H9 (cell line): ENCODE measurements at regions not wholly inside any gene's neighbourhood (a gene's known extent, or its start where the extent isn't known, plus 50 kb on each side); places are given as distances from the start of the nearest gene placed in this dataset.

ENCODE experiments used
- DNase-seq: peaks from one replicate; pipeline ENCODE4 v3.0.0-alpha.2; 2017
- H2AFZ ChIP-seq: one replicate; pipeline ENCODE4 v1.6.1; 2013; ENCODE audit warnings: mild to moderate bottlenecking, low read length, control low read depth, moderate library complexity
- H2AK5ac ChIP-seq: 2 replicates; pipeline ENCODE4 v1.6.1; 2013; ENCODE audit warnings: low read length, control low read depth, mixed read lengths; ENCODE audit not compliant: insufficient read length
- H2BK120ac ChIP-seq: one replicate; pipeline ENCODE4 v1.6.1; 2013; ENCODE audit warnings: low read depth, mild to moderate bottlenecking, low read length, control low read depth, inconsistent platforms; ENCODE audit not compliant: poor library complexity, severe bottlenecking
- H2BK12ac ChIP-seq: 2 replicates; pipeline ENCODE4 v1.6.1; 2013; ENCODE audit warnings: low read length, control low read depth, mixed read lengths, low read depth; ENCODE audit not compliant: insufficient read length
- H2BK15ac ChIP-seq: 2 replicates; pipeline ENCODE4 v1.6.1; 2013; ENCODE audit warnings: low read depth, low read length, control low read depth
- H2BK20ac ChIP-seq: one replicate; pipeline ENCODE4 v1.6.1; 2013; ENCODE audit warnings: low read depth, mild to moderate bottlenecking, low read length, control low read depth, inconsistent platforms; ENCODE audit not compliant: poor library complexity, severe bottlenecking
- H2BK5ac ChIP-seq: 2 replicates; pipeline ENCODE4 v1.6.1; 2013; ENCODE audit warnings: low read length, control low read depth, mixed read lengths; ENCODE audit not compliant: insufficient read length
- H3K14ac ChIP-seq: 2 replicates; pipeline ENCODE4 v1.6.1; 2013; ENCODE audit warnings: low read length, control low read depth; ENCODE audit not compliant: insufficient read depth
- H3K18ac ChIP-seq: 2 replicates; pipeline ENCODE4 v1.6.1; 2013; ENCODE audit warnings: low read depth, mild to moderate bottlenecking, mixed read lengths, low read length, control low read depth; ENCODE audit not compliant: insufficient read length
- H3K23ac ChIP-seq: 2 replicates; pipeline ENCODE4 v1.6.1; 2013; ENCODE audit warnings: low read length, control low read depth, mixed read lengths, low read depth; ENCODE audit not compliant: insufficient read length
- H3K23me2 ChIP-seq: 2 replicates; pipeline ENCODE4 v1.6.1; 2013; ENCODE audit warnings: low read depth, mild to moderate bottlenecking, mixed read lengths, low read length, control low read depth; ENCODE audit not compliant: insufficient read length, poor library complexity, severe bottlenecking
- H3K27ac ChIP-seq: 2 replicates; pipeline ENCODE4 v1.5.1; 2013; ENCODE audit warnings: low read length, control low read depth, mixed read lengths, low read depth; ENCODE audit not compliant: insufficient read length
- H3K27me3 ChIP-seq: 2 replicates; pipeline ENCODE4 v1.6.1; 2013; ENCODE audit warnings: low read length, control low read depth, inconsistent platforms; ENCODE audit not compliant: insufficient read depth
- H3K4ac ChIP-seq: 2 replicates; pipeline ENCODE4 v1.6.1; 2013; ENCODE audit warnings: low read depth, mild to moderate bottlenecking, control low read depth, inconsistent platforms, low read length, moderate library complexity
- H3K4me1 ChIP-seq: 2 replicates; pipeline ENCODE4 v1.6.1; 2013; ENCODE audit warnings: low read length, control low read depth, inconsistent platforms; ENCODE audit not compliant: insufficient read depth
- H3K4me2 ChIP-seq: 2 replicates; pipeline ENCODE4 v1.6.1; 2013; ENCODE audit warnings: low read length, control low read depth, mixed read lengths; ENCODE audit not compliant: insufficient read length, insufficient read depth
- H3K56ac ChIP-seq: 2 replicates; pipeline ENCODE4 v1.6.1; 2013; ENCODE audit warnings: low read depth, mild to moderate bottlenecking, mixed read lengths, low read length, control low read depth; ENCODE audit not compliant: insufficient read length
- H3K79me1 ChIP-seq: 2 replicates; pipeline ENCODE4 v1.6.1; 2013; ENCODE audit warnings: low read depth, mild to moderate bottlenecking, moderate library complexity, low read length, control low read depth, inconsistent platforms; ENCODE audit not compliant: insufficient read depth, poor library complexity, severe bottlenecking
- H3K79me2 ChIP-seq: 2 replicates; pipeline ENCODE4 v1.6.1; 2013; ENCODE audit warnings: low read length, control low read depth, inconsistent platforms; ENCODE audit not compliant: insufficient read depth
- H3K9ac ChIP-seq: 2 replicates; pipeline ENCODE4 v1.6.1; 2013; ENCODE audit warnings: low read length, control low read depth, mixed read lengths; ENCODE audit not compliant: insufficient read length; ENCODE audit errors: extremely low read depth
- H3K9me3 ChIP-seq: one replicate; pipeline ENCODE4 v1.6.1; 2013; ENCODE audit warnings: low read depth, low read length, inconsistent platforms; ENCODE audit not compliant: control insufficient read depth
- H3T11ph ChIP-seq: one replicate; pipeline ENCODE4 v1.6.1; 2013; ENCODE audit warnings: mild to moderate bottlenecking, low read length, control low read depth, inconsistent platforms
- H4K20me1 ChIP-seq: one replicate; pipeline ENCODE4 v1.6.1; 2013; ENCODE audit not compliant: control insufficient read depth, insufficient read length, insufficient read depth
- H4K5ac ChIP-seq: 2 replicates; pipeline ENCODE4 v1.6.1; 2013; ENCODE audit warnings: low read depth, mild to moderate bottlenecking, mixed read lengths, low read length, control low read depth; ENCODE audit not compliant: insufficient read length
- H4K8ac ChIP-seq: replicated peaks from 2 replicates; pipeline ENCODE4 v1.6.1; 2013; ENCODE audit warnings: low read length, control low read depth, mixed read lengths, low read depth; ENCODE audit not compliant: insufficient read length
- H4K91ac ChIP-seq: 2 replicates; pipeline ENCODE4 v1.6.1; 2013; ENCODE audit warnings: low read depth, mild to moderate bottlenecking, moderate library complexity, mixed read lengths, low read length, control low read depth; ENCODE audit not compliant: insufficient read length
- H3K27ac Mint-ChIP-seq, 3 experiments: 2 replicates in 2 of 3; 3 replicates in 1 of 3; pipeline ENCODE4 v1.8.0; 2020 to 2021; ENCODE audit warnings: mixed read lengths in 3 of 3, mild to moderate bottlenecking in 1 of 3, moderate library complexity in 1 of 3
- H3K27me3 Mint-ChIP-seq: 2 replicates; pipeline ENCODE4 v1.8.0; 2021; ENCODE audit warnings: low read depth, mild to moderate bottlenecking, moderate library complexity, mixed read lengths
- H3K36me3 Mint-ChIP-seq, 3 experiments: 2 replicates in 2 of 3; 3 replicates in 1 of 3; pipeline ENCODE4 v1.8.0; 2020 to 2021; ENCODE audit warnings: low read depth in 3 of 3, mixed read lengths in 3 of 3; ENCODE audit not compliant: insufficient read depth in 1 of 3
- H3K4me1 Mint-ChIP-seq, 2 experiments: 2 replicates each; pipeline ENCODE4 v1.8.0; 2020; ENCODE audit warnings: mixed read lengths in 2 of 2
- H3K4me3 Mint-ChIP-seq, 2 experiments: 2 replicates in 1 of 2; 3 replicates in 1 of 2; pipeline ENCODE4 v1.8.0; 2020 to 2021; ENCODE audit warnings: mild to moderate bottlenecking in 2 of 2, mixed read lengths in 2 of 2, moderate library complexity in 1 of 2
- H3K9me3 Mint-ChIP-seq, 2 experiments: 2 replicates in 1 of 2; 3 replicates in 1 of 2; pipeline ENCODE4 v1.8.0; 2020; ENCODE audit warnings: mild to moderate bottlenecking in 2 of 2, mixed read lengths in 2 of 2, moderate library complexity in 1 of 2
- WGBS: extraction: QIAGEN DNeasy Blood & Tissue Kit; methylation state at CpG from one replicate; pipeline ENCODE4 v1.1.7; 2013; ENCODE audit warnings: missing lambda C conversion rate, low lambda C conversion rate, mixed read lengths; ENCODE audit not compliant: insufficient read length; ENCODE audit errors: extremely low coverage; 5-methylcytosine and 5-hydroxymethylcytosine counted together
- TF ChIP-seq, protein P1 (sequence below): fragments of 200-600 bp; sonication (generic); conservative IDR thresholded peaks from 3 replicates; pipeline ENCODE4 v1.8.0; 2021; ENCODE audit warnings: antibody characterized with exemption, mild to moderate bottlenecking

DNA sequence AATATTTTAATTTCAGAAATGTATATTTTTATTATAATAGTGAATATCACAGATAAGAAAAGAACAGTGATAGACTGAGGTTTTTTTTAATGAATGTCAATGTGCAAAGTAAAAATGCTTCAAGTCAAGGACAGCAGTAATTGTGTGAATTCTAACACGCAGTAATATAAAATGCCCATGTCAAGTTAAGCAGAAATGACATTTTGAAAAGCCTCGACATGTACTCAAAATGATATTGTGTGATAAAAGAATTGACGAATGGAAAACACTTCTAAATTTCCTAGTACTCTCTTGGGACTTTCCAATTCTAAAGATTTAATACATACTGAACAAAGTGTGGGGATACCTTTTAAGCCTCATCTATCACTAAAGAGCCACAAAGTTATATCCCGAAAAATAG is 172.6 kb downstream of the SLITRK6 start:
- Histone ChIP-seq H3K23ac (no peak overlapping the region), H2BK12ac (no peak overlapping the region), H3K9me3 (no peaks in the 10 kb centered on the region), H2AFZ (no peak overlapping the region), H3K9ac (no peak overlapping the region), H3T11ph (no peak overlapping the region), H3K23me2 (no peaks in the 10 kb centered on the region), H3K4ac (no peak overlapping the region), H2BK5ac (no peak overlapping the region), H3K27me3 (no peaks in the 10 kb centered on the region), H3K27ac (no peak overlapping the region), H3K14ac (no peak overlapping the region), H4K8ac (no peak overlapping the region), H2BK20ac (no peak overlapping the region), H3K79me1 (no peaks in the 10 kb centered on the region), H3K79me2 (no peaks in the 10 kb centered on the region), H2BK15ac (no peak overlapping the region), H2AK5ac (no peak overlapping the region), H4K91ac (no peak overlapping the region), H3K56ac (no peak overlapping the region), H3K18ac (no peak overlapping the region), H4K20me1 (no peaks in the 10 kb centered on the region), H2BK120ac (no peak overlapping the region), H3K4me2 (no peak overlapping the region), H4K5ac (no peak overlapping the region), H3K4me1 (no peaks in the 10 kb centered on the region)
- H3K9me3 Mint-ChIP-seq, result no peaks in the 10 kb centered on the region
- no peak overlapping the region for H3K27ac Mint-ChIP-seq
- H3K4me1 Mint-ChIP-seq, result peaks cover 8 to 11% of the 10 kb centered on the region in 2 experiments
- H3K36me3 Mint-ChIP-seq, result no peaks in the 10 kb centered on the region
- H3K4me3 Mint-ChIP-seq, result no peak overlapping the region
- TF ChIP-seq, protein P1, sequence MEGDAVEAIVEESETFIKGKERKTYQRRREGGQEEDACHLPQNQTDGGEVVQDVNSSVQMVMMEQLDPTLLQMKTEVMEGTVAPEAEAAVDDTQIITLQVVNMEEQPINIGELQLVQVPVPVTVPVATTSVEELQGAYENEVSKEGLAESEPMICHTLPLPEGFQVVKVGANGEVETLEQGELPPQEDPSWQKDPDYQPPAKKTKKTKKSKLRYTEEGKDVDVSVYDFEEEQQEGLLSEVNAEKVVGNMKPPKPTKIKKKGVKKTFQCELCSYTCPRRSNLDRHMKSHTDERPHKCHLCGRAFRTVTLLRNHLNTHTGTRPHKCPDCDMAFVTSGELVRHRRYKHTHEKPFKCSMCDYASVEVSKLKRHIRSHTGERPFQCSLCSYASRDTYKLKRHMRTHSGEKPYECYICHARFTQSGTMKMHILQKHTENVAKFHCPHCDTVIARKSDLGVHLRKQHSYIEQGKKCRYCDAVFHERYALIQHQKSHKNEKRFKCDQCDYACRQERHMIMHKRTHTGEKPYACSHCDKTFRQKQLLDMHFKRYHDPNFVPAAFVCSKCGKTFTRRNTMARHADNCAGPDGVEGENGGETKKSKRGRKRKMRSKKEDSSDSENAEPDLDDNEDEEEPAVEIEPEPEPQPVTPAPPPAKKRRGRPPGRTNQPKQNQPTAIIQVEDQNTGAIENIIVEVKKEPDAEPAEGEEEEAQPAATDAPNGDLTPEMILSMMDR, result no peak
- DNase-seq, result no peak
- WGBS, result no CpG with 5 or more reads among the region's 4 CpGs
- H3K27me3 Mint-ChIP-seq, result peaks cover 1% of the 10 kb centered on the region; the same call in 1 of the 2 replicates
